ENCODE measurements at regions not wholly inside any gene's neighbourhood (a gene's known extent, or its start where the extent isn't known, plus 50 kb on each side); places are given as distances from the start of the nearest gene placed in this dataset.
"Not testable (repeated sequence)": the region's sequence is repeated elsewhere in the genome, so short reads cannot be mapped to it uniquely, and the experiment has no call there.

- DNase-seq: no peak
These were observed 50.4 kb upstream of the TRAM1L1 start for GRCh38 chr4:117135634-117136354.

- no peak for DNase-seq
These were observed 51.8 kb upstream of the TRAM1L1 start for GRCh38 chr4:117137145-117137544.

- DNase-seq: not testable (repeated sequence)
These were observed 53.4 kb upstream of the TRAM1L1 start for GRCh38 chr4:117138732-117139131.

- no peak for DNase-seq
These were observed 68.9 kb upstream of the TRAM1L1 start for GRCh38 chr4:117154251-117154650.

- DNase-seq: no peak
These were observed 71.4 kb upstream of the TRAM1L1 start for GRCh38 chr4:117156806-117157205.

GRCh38 chr4:117157360-117157759, 72.0 kb upstream of the TRAM1L1 start:
- no peak for DNase-seq

GRCh38 chr4:117162976-117163375, 77.6 kb upstream of the TRAM1L1 start:
- no peak for DNase-seq

- DNase-seq: no peak
These were observed 79.0 kb upstream of the TRAM1L1 start for GRCh38 chr4:117164338-117164737.

GRCh38 chr4:117175369-117175768, 90.0 kb upstream of the TRAM1L1 start:
- DNase-seq: not testable (repeated sequence)

- no peak for DNase-seq
These were observed 117.9 kb upstream of the TRAM1L1 start for GRCh38 chr4:117203231-117203630.

- DNase-seq: no peak
These were observed 125.2 kb upstream of the TRAM1L1 start for GRCh38 chr4:117210551-117210950.

GRCh38 chr4:117224256-117224655, 138.9 kb upstream of the TRAM1L1 start:
- no peak for DNase-seq

- no peak for DNase-seq
These were observed 140.1 kb upstream of the TRAM1L1 start for GRCh38 chr4:117225471-117225870.

- no peak for DNase-seq
These were observed 142.5 kb upstream of the TRAM1L1 start for GRCh38 chr4:117227925-117228324.

- DNase-seq: no peak
These were observed 154.1 kb upstream of the TRAM1L1 start for GRCh38 chr4:117239434-117239833.

- no peak for DNase-seq
These were observed 164.0 kb upstream of the TRAM1L1 start for GRCh38 chr4:117249333-117249732.

- DNase-seq: no peak
These were observed 178.7 kb upstream of the TRAM1L1 start for GRCh38 chr4:117264072-117264471.

GRCh38 chr4:117267317-117267716, 181.9 kb upstream of the TRAM1L1 start:
- DNase-seq: no peak

GRCh38 chr4:117284736-117285135, 199.4 kb upstream of the TRAM1L1 start:
- DNase-seq: no peak

- DNase-seq: no peak
These were observed 208.4 kb upstream of the TRAM1L1 start for GRCh38 chr4:117293784-117294183.

GRCh38 chr4:117302226-117302625, 216.8 kb upstream of the TRAM1L1 start:
- no peak for DNase-seq

- DNase-seq: no peak
These were observed 225.8 kb upstream of the TRAM1L1 start for GRCh38 chr4:117311215-117311614.

- no peak for DNase-seq
These were observed 226.6 kb upstream of the TRAM1L1 start for GRCh38 chr4:117311989-117312388.

- DNase-seq: no peak
These were observed 239.6 kb upstream of the TRAM1L1 start for GRCh38 chr4:117324851-117325491.

- DNase-seq: no peak
These were observed 240.7 kb upstream of the TRAM1L1 start for GRCh38 chr4:117326091-117326490.
